ENCODE measurements at regions not wholly inside any gene's neighbourhood (a gene's known extent, or its start where the extent isn't known, plus 50 kb on each side); places are given as distances from the start of the nearest gene placed in this dataset.

GRCh38 chr7:41889040-41889439 is 186.2 kb upstream of the INHBA start:
- ChIA-PET SMC1A (ENCODE audit: uncharacterized antibody, unreplicated experiment) (interaction anchor here (0.7 to 4.5 kb wide), 8 partner anchors 9 to 79 kb away, joined by 3 to 20 read pairs (median 4); no protein-coding TSS in a partner anchor), RAD21 (ENCODE audit: unreplicated experiment) (interaction anchor here (0.6 to 1.4 kb wide), 5 partner anchors 24 to 456 kb away, joined by 3 read pairs; no protein-coding TSS in a partner anchor), POLR2A (interaction anchor here (0.5 to 0.8 kb wide), 2 partner anchors 39 to 78 kb away, joined by 3 read pairs; no protein-coding TSS in a partner anchor), CTCF (interaction anchor here (0.6 to 3.1 kb wide), 9 partner anchors 8 to 923 kb away, joined by 3 to 25 read pairs (median 3); no protein-coding TSS in a partner anchor)
- Histone ChIP-seq H3K79me2 (ENCODE audit: control insufficient read depth, insufficient read depth, low read length) (no peaks in the 10 kb centered on the region), H4K20me1 (ENCODE audit: control insufficient read depth, insufficient read depth) (no peaks in the 10 kb centered on the region), H2AFZ (ENCODE audit: control insufficient read depth, low read depth, low read length) (peak overlapping the region; percentile 32), H3K4me1 (ENCODE audit: control insufficient read depth, insufficient read depth, low read length) (peaks cover 10% of the 10 kb centered on the region), H3K9ac (ENCODE audit: control insufficient read depth, insufficient read depth, low read length) (no peak overlapping the region), H3K4me3 (no peak overlapping the region), H3K36me3 (ENCODE audit: control insufficient read depth in 2 of 2, insufficient read depth in 2 of 2, low read length in 1 of 2) (no peaks in the 10 kb centered on the region), H3K27me3 (replicated peaks in 1 of 2; ENCODE audit: control insufficient read depth in 2 of 2, insufficient read depth in 2 of 2, low read length in 1 of 2) (no peaks in the 10 kb centered on the region), H3K9me3 (replicated peaks; ENCODE audit: control insufficient read depth, insufficient read depth, low read length) (no peaks in the 10 kb centered on the region; the same call in 1 of the 3 replicates), H3K4me2 (ENCODE audit: control insufficient read depth, insufficient read depth) (peak overlapping the region; percentile 52), H3K27ac (ENCODE audit: control insufficient read depth, insufficient read depth) (no peak overlapping the region)
- in situ Hi-C loops (cut with MboI) (no loop called here), intact Hi-C loops (cut with micrococcal nuclease; ENCODE audit: unreplicated experiment) (loop anchor here (10.0 kb wide), 3 partner anchors 184 to 784 kb away; partner anchors contain the start of gene INHBA)
- no TSS peak for BruUV-seq (replicated peaks)
- no peak for DNase-seq (ENCODE audit: low read depth, low spot score)
- ATAC-seq, result peak; percentile 71
- FAIRE-seq, result no peak
- 81% methylated on average over 5 of the region's 5 CpGs for WGBS (ENCODE audit: insufficient coverage, insufficient replicate concordance, low lambda C conversion rate, missing lambda C conversion rate)
- TF ChIP-seq FOXM1 (IDR thresholded peaks at IDR 0.05; ENCODE audit: low read depth, low read length), result no peak
- no peak for TF ChIP-seq NR2C2 (IDR thresholded peaks at IDR 0.05; ENCODE audit: borderline replicate concordance, control insufficient read depth, insufficient read length, low read depth)
- TF ChIP-seq ZNF622 (IDR thresholded peaks at IDR 0.05), result no peak
- TF ChIP-seq TBL1XR1 (IDR thresholded peaks at IDR 0.05; ENCODE audit: low read depth, low read length), result no peak
- TF ChIP-seq RAD21 (IDR thresholded peaks at IDR 0.05; ENCODE audit: insufficient read depth, low read depth, low read length), result peak; percentile 49
- TF ChIP-seq CEBPB (IDR thresholded peaks at IDR 0.05; ENCODE audit: borderline replicate concordance in 1 of 2, low read depth in 2 of 2, low read length in 2 of 2), result no peak
- TF ChIP-seq CHD4 (IDR thresholded peaks at IDR 0.05), result no peak
- TF ChIP-seq CBFB (IDR thresholded peaks at IDR 0.05; ENCODE audit: low read depth), result no peak
- no peak for TF ChIP-seq IRF4 (IDR thresholded peaks at IDR 0.05; ENCODE audit: low read depth, low read length)
- no peak for TF ChIP-seq ZNF274 (IDR thresholded peaks at IDR 0.05; ENCODE audit: insufficient read depth, insufficient read length)
- TF ChIP-seq PKNOX1 (IDR thresholded peaks at IDR 0.05), result peak; percentile 26; the same call in 1 of the 2 replicates
- TF ChIP-seq RBBP5 (conservative IDR thresholded peaks at IDR 0.05), result no peak
- TF ChIP-seq EED (IDR thresholded peaks at IDR 0.05; ENCODE audit: low read depth), result no peak
- 0 out of 6 replicates have a peak, but pooled peaks of 1 of the 3 experiments have one; percentile 31 for TF ChIP-seq CTCF (IDR thresholded peaks at IDR 0.05 in 2 of 3, conservative IDR thresholded peaks at IDR 0.05 in 1 of 3; ENCODE audit: control insufficient read depth in 2 of 3, extremely low read depth in 1 of 3, insufficient read depth in 1 of 3, low read depth in 3 of 3, low read length in 3 of 3)
- TF ChIP-seq MLLT1 (IDR thresholded peaks at IDR 0.05), result no peak
- TF ChIP-seq GATAD2B (conservative IDR thresholded peaks at IDR 0.05; ENCODE audit: low read depth), result no peak
- TF ChIP-seq WRNIP1 (IDR thresholded peaks at IDR 0.05; ENCODE audit: borderline replicate concordance, low read depth, low read length), result no peak
- TF ChIP-seq HDGF (IDR thresholded peaks at IDR 0.05), result 0 out of 2 replicates have a peak, but pooled peaks have one; percentile 16
- no peak for TF ChIP-seq NKRF (conservative IDR thresholded peaks at IDR 0.05)
- no peak for TF ChIP-seq HDAC6 (IDR thresholded peaks at IDR 0.05; ENCODE audit: unreplicated experiment)
